ENCODE measurements at regions not wholly inside any gene's neighbourhood (a gene's known extent, or its start where the extent isn't known, plus 50 kb on each side); places are given as distances from the start of the nearest gene placed in this dataset.
A peak's percentile ranks its signal among the peaks of the same experiment; 100 is the strongest.

- H3K27me3 ChIP-seq (ENCODE audit: low read depth) = peaks cover 17% of the 10 kb centered on the region
- no peak for DNase-seq
- TF ChIP-seq CTCF (IDR thresholded peaks at IDR 0.05; ENCODE audit: borderline replicate concordance) = no peak
- intact Hi-C loops (cut with micrococcal nuclease) = no loop called here
- no peak overlapping the region for H3K4me3 ChIP-seq
- H3K4me1 ChIP-seq = peaks cover 32% of the 10 kb centered on the region
- peak overlapping the region; percentile 71 for H3K27ac ChIP-seq (replicated peaks)
- H3K9me3 ChIP-seq (replicated peaks) = peaks cover 20% of the 10 kb centered on the region
- no peaks in the 10 kb centered on the region for H3K36me3 ChIP-seq
Measured at GRCh38 chr6:165806126-165806810, 143.2 kb upstream of the PDE10A start.

- TF ChIP-seq CTCF (IDR thresholded peaks at IDR 0.05; ENCODE audit: borderline replicate concordance) = no peak
Measured at GRCh38 chr6:165805636-165806035, 142.6 kb upstream of the PDE10A start.

GRCh38 chr6:165805067-165805555, 142.1 kb upstream of the PDE10A start:
- no peak for TF ChIP-seq CTCF (IDR thresholded peaks at IDR 0.05; ENCODE audit: borderline replicate concordance)
- intact Hi-C loops (cut with micrococcal nuclease) = no loop called here
- DNase-seq = no peak
- peaks cover 40% of the 10 kb centered on the region for H3K4me1 ChIP-seq
- H3K4me3 ChIP-seq = peak overlapping the region; percentile 65
- H3K27ac ChIP-seq (replicated peaks) = peak overlapping the region; percentile 71
- peaks cover 17% of the 10 kb centered on the region for H3K27me3 ChIP-seq (ENCODE audit: low read depth)
- H3K36me3 ChIP-seq = no peaks in the 10 kb centered on the region
- peaks cover 9% of the 10 kb centered on the region for H3K9me3 ChIP-seq (replicated peaks)

More at GRCh38 chr6:165805636-165806035, 142.6 kb upstream of the PDE10A start:
- Histone ChIP-seq H3K27me3 (ENCODE audit: low read depth) (peaks cover 17% of the 10 kb centered on the region), H3K4me1 (peaks cover 35% of the 10 kb centered on the region), H3K27ac (replicated peaks) (peak overlapping the region; percentile 71), H3K4me3 (no peak overlapping the region), H3K36me3 (no peaks in the 10 kb centered on the region), H3K9me3 (replicated peaks) (peaks cover 14% of the 10 kb centered on the region)
- intact Hi-C loops (cut with micrococcal nuclease) = no loop called here
- DNase-seq = no peak

- DNase-seq = peak; percentile 41
Measured at GRCh38 chr6:165804331-165805066, 141.5 kb upstream of the PDE10A start.

GRCh38 chr6:165800337-165800736, 137.3 kb upstream of the PDE10A start:
- Histone ChIP-seq H3K9me3 (replicated peaks) (no peaks in the 10 kb centered on the region), H3K4me1 (peaks cover 37% of the 10 kb centered on the region), H3K27ac (replicated peaks) (peak overlapping the region; percentile 57), H3K4me3 (no peak overlapping the region), H3K36me3 (no peaks in the 10 kb centered on the region), H3K27me3 (ENCODE audit: low read depth) (peaks cover 4% of the 10 kb centered on the region)
- DNase-seq = no peak
- TF ChIP-seq CTCF (IDR thresholded peaks at IDR 0.05; ENCODE audit: borderline replicate concordance) = no peak
- intact Hi-C loops (cut with micrococcal nuclease) = no loop called here

More at GRCh38 chr6:165804331-165805066, 141.5 kb upstream of the PDE10A start:
- Histone ChIP-seq H3K36me3 (no peaks in the 10 kb centered on the region), H3K27me3 (ENCODE audit: low read depth) (peaks cover 17% of the 10 kb centered on the region), H3K9me3 (replicated peaks) (peaks cover 4% of the 10 kb centered on the region), H3K27ac (replicated peaks) (peak overlapping the region; percentile 71), H3K4me1 (peaks cover 46% of the 10 kb centered on the region), H3K4me3 (peak overlapping the region; percentile 65)
- intact Hi-C loops (cut with micrococcal nuclease) = no loop called here
- no peak for TF ChIP-seq CTCF (IDR thresholded peaks at IDR 0.05; ENCODE audit: borderline replicate concordance)

All from left ventricle myocardium inferior (tissue), 1 donor.